ENCODE measurements at regions not wholly inside any gene's neighbourhood (a gene's known extent, or its start where the extent isn't known, plus 50 kb on each side); places are given as distances from the start of the nearest gene placed in this dataset.

DNA sequence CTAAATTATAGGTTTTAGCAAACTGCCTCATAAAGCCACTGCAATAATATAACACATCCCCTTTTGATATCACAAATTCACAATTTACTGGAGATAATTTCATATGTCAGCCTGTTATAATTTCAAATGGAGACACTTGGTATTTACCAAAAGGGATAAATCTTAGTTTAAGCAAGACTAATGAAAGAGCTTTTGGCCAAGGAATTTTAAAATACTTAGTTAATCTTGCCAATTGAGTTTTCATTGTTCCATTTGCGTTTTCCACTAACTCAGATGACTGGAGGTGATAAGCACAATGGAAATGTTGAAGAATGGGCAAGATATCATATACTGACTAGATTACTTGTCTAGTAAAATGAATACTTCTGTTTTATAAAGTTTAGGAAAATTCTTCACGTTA, 379.3 kb upstream of the SYT4 start:
- H3K27me3 ChIP-seq (ENCODE audit: control insufficient read depth in 2 of 2, insufficient read depth in 2 of 2, low read length in 2 of 2): no peaks in the 10 kb centered on the region
- no peak overlapping the region for H3K27ac ChIP-seq (ENCODE audit: low read depth in 2 of 2, low read length in 2 of 2)
- H3K9me3 ChIP-seq (ENCODE audit: control insufficient read depth in 2 of 2, low read length in 2 of 2): no peaks in the 10 kb centered on the region
- no peak overlapping the region for H3K9ac ChIP-seq (ENCODE audit: low read depth in 1 of 2, low read length in 2 of 2)
- no peaks in the 10 kb centered on the region for H3K36me3 ChIP-seq (ENCODE audit: control insufficient read depth in 2 of 2, insufficient read depth in 2 of 2, low read length in 2 of 2)
- no peaks in the 10 kb centered on the region for H3K4me1 ChIP-seq (ENCODE audit: control insufficient read depth in 2 of 2, insufficient read depth in 2 of 2, low read length in 2 of 2)
- no peak overlapping the region for H3K4me3 ChIP-seq (ENCODE audit: low read length in 2 of 2)

- Histone ChIP-seq H3K9ac (ENCODE audit: low read depth in 1 of 2, low read length in 2 of 2) (no peak overlapping the region), H3K4me1 (ENCODE audit: control insufficient read depth in 2 of 2, insufficient read depth in 2 of 2, low read length in 2 of 2) (no peaks in the 10 kb centered on the region), H3K4me3 (ENCODE audit: low read length in 2 of 2) (no peak overlapping the region), H3K9me3 (ENCODE audit: control insufficient read depth in 2 of 2, low read length in 2 of 2) (no peaks in the 10 kb centered on the region), H3K36me3 (ENCODE audit: control insufficient read depth in 2 of 2, insufficient read depth in 2 of 2, low read length in 2 of 2) (no peaks in the 10 kb centered on the region), H3K27me3 (ENCODE audit: control insufficient read depth in 2 of 2, insufficient read depth in 2 of 2, low read length in 2 of 2) (no peaks in the 10 kb centered on the region), H3K27ac (ENCODE audit: low read depth in 2 of 2, low read length in 2 of 2) (no peak overlapping the region)
Measured at GRCh38 chr18:43661570-43661969, 384.3 kb upstream of the SYT4 start.

GRCh38 chr18:43662657-43663056, 385.4 kb upstream of the SYT4 start:
- Histone ChIP-seq H3K27ac (ENCODE audit: low read depth in 2 of 2, low read length in 2 of 2) (no peak overlapping the region), H3K27me3 (ENCODE audit: control insufficient read depth in 2 of 2, insufficient read depth in 2 of 2, low read length in 2 of 2) (no peaks in the 10 kb centered on the region), H3K9me3 (ENCODE audit: control insufficient read depth in 2 of 2, low read length in 2 of 2) (no peaks in the 10 kb centered on the region), H3K36me3 (ENCODE audit: control insufficient read depth in 2 of 2, insufficient read depth in 2 of 2, low read length in 2 of 2) (no peaks in the 10 kb centered on the region), H3K9ac (ENCODE audit: low read depth in 1 of 2, low read length in 2 of 2) (no peak overlapping the region), H3K4me3 (ENCODE audit: low read length in 2 of 2) (no peak overlapping the region), H3K4me1 (ENCODE audit: control insufficient read depth in 2 of 2, insufficient read depth in 2 of 2, low read length in 2 of 2) (no peaks in the 10 kb centered on the region)

GRCh38 chr18:43663159-43663558, 385.9 kb upstream of the SYT4 start:
- H3K4me1 ChIP-seq (ENCODE audit: control insufficient read depth in 2 of 2, insufficient read depth in 2 of 2, low read length in 2 of 2): no peaks in the 10 kb centered on the region
- H3K27ac ChIP-seq (ENCODE audit: low read depth in 2 of 2, low read length in 2 of 2): no peak overlapping the region
- no peak overlapping the region for H3K4me3 ChIP-seq (ENCODE audit: low read length in 2 of 2)
- no peaks in the 10 kb centered on the region for H3K36me3 ChIP-seq (ENCODE audit: control insufficient read depth in 2 of 2, insufficient read depth in 2 of 2, low read length in 2 of 2)
- H3K27me3 ChIP-seq (ENCODE audit: control insufficient read depth in 2 of 2, insufficient read depth in 2 of 2, low read length in 2 of 2): no peaks in the 10 kb centered on the region
- H3K9me3 ChIP-seq (ENCODE audit: control insufficient read depth in 2 of 2, low read length in 2 of 2): no peaks in the 10 kb centered on the region
- H3K9ac ChIP-seq (ENCODE audit: low read depth in 1 of 2, low read length in 2 of 2): no peak overlapping the region

- no peaks in the 10 kb centered on the region for H3K27me3 ChIP-seq (ENCODE audit: control insufficient read depth in 2 of 2, insufficient read depth in 2 of 2, low read length in 2 of 2)
- H3K9ac ChIP-seq (ENCODE audit: low read depth in 1 of 2, low read length in 2 of 2): no peak overlapping the region
- H3K9me3 ChIP-seq (ENCODE audit: control insufficient read depth in 2 of 2, low read length in 2 of 2): no peaks in the 10 kb centered on the region
- H3K36me3 ChIP-seq (ENCODE audit: control insufficient read depth in 2 of 2, insufficient read depth in 2 of 2, low read length in 2 of 2): no peaks in the 10 kb centered on the region
- H3K4me3 ChIP-seq (ENCODE audit: low read length in 2 of 2): no peak overlapping the region
- H3K27ac ChIP-seq (ENCODE audit: low read depth in 2 of 2, low read length in 2 of 2): no peak overlapping the region
- H3K4me1 ChIP-seq (ENCODE audit: control insufficient read depth in 2 of 2, insufficient read depth in 2 of 2, low read length in 2 of 2): no peaks in the 10 kb centered on the region
Measured at GRCh38 chr18:43664487-43665008, 387.3 kb upstream of the SYT4 start.

GRCh38 chr18:43665105-43665788, 388.0 kb upstream of the SYT4 start:
- no peak overlapping the region for H3K4me3 ChIP-seq (ENCODE audit: low read length in 2 of 2)
- no peaks in the 10 kb centered on the region for H3K27me3 ChIP-seq (ENCODE audit: control insufficient read depth in 2 of 2, insufficient read depth in 2 of 2, low read length in 2 of 2)
- no peaks in the 10 kb centered on the region for H3K9me3 ChIP-seq (ENCODE audit: control insufficient read depth in 2 of 2, low read length in 2 of 2)
- no peaks in the 10 kb centered on the region for H3K36me3 ChIP-seq (ENCODE audit: control insufficient read depth in 2 of 2, insufficient read depth in 2 of 2, low read length in 2 of 2)
- no peaks in the 10 kb centered on the region for H3K4me1 ChIP-seq (ENCODE audit: control insufficient read depth in 2 of 2, insufficient read depth in 2 of 2, low read length in 2 of 2)
- no peak overlapping the region for H3K27ac ChIP-seq (ENCODE audit: low read depth in 2 of 2, low read length in 2 of 2)
- H3K9ac ChIP-seq (ENCODE audit: low read depth in 1 of 2, low read length in 2 of 2): no peak overlapping the region

GRCh38 chr18:43668866-43669265, 391.6 kb upstream of the SYT4 start:
- Histone ChIP-seq H3K27me3 (ENCODE audit: control insufficient read depth in 2 of 2, insufficient read depth in 2 of 2, low read length in 2 of 2) (no peaks in the 10 kb centered on the region), H3K36me3 (ENCODE audit: control insufficient read depth in 2 of 2, insufficient read depth in 2 of 2, low read length in 2 of 2) (no peaks in the 10 kb centered on the region), H3K27ac (ENCODE audit: low read depth in 2 of 2, low read length in 2 of 2) (no peak overlapping the region), H3K9ac (ENCODE audit: low read depth in 1 of 2, low read length in 2 of 2) (no peak overlapping the region), H3K4me1 (ENCODE audit: control insufficient read depth in 2 of 2, insufficient read depth in 2 of 2, low read length in 2 of 2) (no peaks in the 10 kb centered on the region), H3K4me3 (ENCODE audit: low read length in 2 of 2) (no peak overlapping the region), H3K9me3 (ENCODE audit: control insufficient read depth in 2 of 2, low read length in 2 of 2) (no peaks in the 10 kb centered on the region)

DNA sequence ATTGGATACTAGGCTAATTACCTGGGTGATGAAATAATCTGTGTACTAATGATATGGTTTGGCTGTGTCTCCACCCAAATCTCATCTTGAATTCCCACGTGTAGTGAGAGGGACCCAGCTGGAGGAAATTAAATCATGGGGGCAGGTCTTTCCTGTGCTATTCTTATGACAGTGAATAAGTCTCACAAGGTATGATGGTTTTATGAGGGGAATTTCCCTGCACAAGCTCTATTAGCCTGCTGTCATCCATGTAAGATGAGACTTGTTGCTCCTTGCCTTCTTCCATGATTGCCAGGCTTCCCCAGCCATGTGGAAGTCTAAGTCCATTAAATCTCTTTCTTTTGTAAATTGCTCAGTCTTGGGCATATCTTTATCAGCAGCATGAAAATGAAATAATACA, 394.1 kb upstream of the SYT4 start:
- Histone ChIP-seq H3K4me1 (ENCODE audit: control insufficient read depth in 2 of 2, insufficient read depth in 2 of 2, low read length in 2 of 2) (no peaks in the 10 kb centered on the region), H3K36me3 (ENCODE audit: control insufficient read depth in 2 of 2, insufficient read depth in 2 of 2, low read length in 2 of 2) (no peaks in the 10 kb centered on the region), H3K27me3 (ENCODE audit: control insufficient read depth in 2 of 2, insufficient read depth in 2 of 2, low read length in 2 of 2) (no peaks in the 10 kb centered on the region), H3K27ac (ENCODE audit: low read depth in 2 of 2, low read length in 2 of 2) (no peak overlapping the region), H3K4me3 (ENCODE audit: low read length in 2 of 2) (no peak overlapping the region), H3K9ac (ENCODE audit: low read depth in 1 of 2, low read length in 2 of 2) (no peak overlapping the region), H3K9me3 (ENCODE audit: control insufficient read depth in 2 of 2, low read length in 2 of 2) (no peaks in the 10 kb centered on the region)

DNA sequence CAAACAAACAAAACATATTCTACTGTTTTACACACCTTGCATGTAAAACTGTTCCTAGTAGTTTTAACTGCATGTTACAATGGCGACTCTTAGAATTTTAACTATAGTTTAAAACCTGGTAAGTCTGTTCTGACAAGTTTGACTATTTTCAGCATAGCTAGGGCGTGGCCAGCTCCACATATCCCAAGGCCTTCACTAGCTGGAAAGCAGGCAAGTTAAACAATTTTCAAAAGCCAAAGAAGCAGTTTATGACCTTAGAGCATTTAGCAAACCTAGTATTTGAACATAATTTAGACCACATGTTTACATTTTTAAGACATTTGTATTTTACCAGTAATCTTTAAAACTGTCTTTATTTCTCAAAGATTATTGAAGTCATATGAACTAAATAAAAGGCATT, 402.8 kb upstream of the SYT4 start:
- no peak overlapping the region for H3K9ac ChIP-seq (ENCODE audit: low read depth in 1 of 2, low read length in 2 of 2)
- H3K27me3 ChIP-seq (ENCODE audit: control insufficient read depth in 2 of 2, insufficient read depth in 2 of 2, low read length in 2 of 2): no peaks in the 10 kb centered on the region
- no peak overlapping the region for H3K4me3 ChIP-seq (ENCODE audit: low read length in 2 of 2)
- H3K27ac ChIP-seq (ENCODE audit: low read depth in 2 of 2, low read length in 2 of 2): no peak overlapping the region
- no peaks in the 10 kb centered on the region for H3K4me1 ChIP-seq (ENCODE audit: control insufficient read depth in 2 of 2, insufficient read depth in 2 of 2, low read length in 2 of 2)
- H3K9me3 ChIP-seq (ENCODE audit: control insufficient read depth in 2 of 2, low read length in 2 of 2): no peaks in the 10 kb centered on the region
- no peaks in the 10 kb centered on the region for H3K36me3 ChIP-seq (ENCODE audit: control insufficient read depth in 2 of 2, insufficient read depth in 2 of 2, low read length in 2 of 2)

DNA sequence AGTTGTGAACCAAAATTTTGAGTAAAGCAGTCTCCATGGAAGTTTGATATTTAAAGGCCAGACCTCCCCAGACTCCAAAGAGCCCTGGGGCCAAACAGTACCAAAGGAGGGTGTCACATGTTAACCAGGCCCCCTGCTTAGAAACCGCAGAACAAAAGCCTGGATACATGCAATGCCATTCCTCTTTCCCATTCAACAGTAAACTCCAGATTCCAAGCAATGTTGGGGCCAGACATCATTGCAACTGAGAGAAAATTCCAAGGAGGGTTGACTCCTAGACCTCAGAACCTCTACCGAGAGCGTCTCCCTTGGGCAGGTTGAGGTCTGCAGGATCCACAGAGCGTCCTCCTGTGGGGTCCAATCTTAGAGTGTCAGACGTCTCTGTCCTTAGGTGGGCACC, 404.4 kb upstream of the SYT4 start:
- H3K27ac ChIP-seq (ENCODE audit: low read depth in 2 of 2, low read length in 2 of 2): no peak overlapping the region
- H3K4me1 ChIP-seq (ENCODE audit: control insufficient read depth in 2 of 2, insufficient read depth in 2 of 2, low read length in 2 of 2): no peaks in the 10 kb centered on the region
- no peaks in the 10 kb centered on the region for H3K27me3 ChIP-seq (ENCODE audit: control insufficient read depth in 2 of 2, insufficient read depth in 2 of 2, low read length in 2 of 2)
- H3K4me3 ChIP-seq (ENCODE audit: low read length in 2 of 2): no peak overlapping the region
- H3K9me3 ChIP-seq (ENCODE audit: control insufficient read depth in 2 of 2, low read length in 2 of 2): no peaks in the 10 kb centered on the region
- H3K9ac ChIP-seq (ENCODE audit: low read depth in 1 of 2, low read length in 2 of 2): no peak overlapping the region
- no peaks in the 10 kb centered on the region for H3K36me3 ChIP-seq (ENCODE audit: control insufficient read depth in 2 of 2, insufficient read depth in 2 of 2, low read length in 2 of 2)

Measured in mucosa of rectum (tissue), 2 donors.